Medulla oblongata (tissue), 1 donor: ENCODE measurements at regions not wholly inside any gene's neighbourhood (a gene's known extent, or its start where the extent isn't known, plus 50 kb on each side); places are given as distances from the start of the nearest gene placed in this dataset.
"Not testable (repeated sequence)": the region's sequence is repeated elsewhere in the genome, so short reads cannot be mapped to it uniquely, and the experiment has no call there.

Source experiments
- DNase-seq: peaks from one replicate; pipeline ENCODE4 v3.0.0-alpha.2; 2015; ENCODE audit errors: extremely low spot score

DNA sequence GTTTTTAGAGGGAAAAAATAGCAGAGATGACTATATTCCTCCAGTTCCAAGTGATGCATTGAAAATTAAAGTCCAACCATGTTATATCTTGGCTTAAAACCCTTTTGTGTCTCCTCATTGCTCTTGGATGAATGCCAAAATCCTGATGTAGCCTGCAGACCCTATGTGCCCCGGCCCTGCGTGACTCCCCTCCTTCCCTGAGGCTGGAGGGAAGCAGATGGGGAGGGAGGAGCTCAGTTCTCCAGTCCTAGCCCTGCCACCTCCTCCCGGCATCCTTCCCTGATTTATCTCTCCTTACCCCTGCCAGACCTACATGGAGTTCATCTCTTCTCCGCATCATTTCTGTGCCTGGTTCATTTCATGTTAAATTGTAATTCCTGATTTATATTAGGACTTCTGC, 397.4 kb downstream of the PTPRU start:
- no peak for DNase-seq

GRCh38 chr1:29632806-29633615, 396.7 kb downstream of the PTPRU start:
- no peak for DNase-seq

- DNase-seq, result no peak
These were observed 395.8 kb downstream of the PTPRU start for GRCh38 chr1:29631836-29632805.

- no peak for DNase-seq
These were observed 395.0 kb downstream of the PTPRU start for GRCh38 chr1:29631361-29631760.

- no peak for DNase-seq
These were observed 394.4 kb downstream of the PTPRU start for GRCh38 chr1:29630756-29631155.

GRCh38 chr1:29629814-29630516, 393.6 kb downstream of the PTPRU start:
- no peak for DNase-seq

DNA sequence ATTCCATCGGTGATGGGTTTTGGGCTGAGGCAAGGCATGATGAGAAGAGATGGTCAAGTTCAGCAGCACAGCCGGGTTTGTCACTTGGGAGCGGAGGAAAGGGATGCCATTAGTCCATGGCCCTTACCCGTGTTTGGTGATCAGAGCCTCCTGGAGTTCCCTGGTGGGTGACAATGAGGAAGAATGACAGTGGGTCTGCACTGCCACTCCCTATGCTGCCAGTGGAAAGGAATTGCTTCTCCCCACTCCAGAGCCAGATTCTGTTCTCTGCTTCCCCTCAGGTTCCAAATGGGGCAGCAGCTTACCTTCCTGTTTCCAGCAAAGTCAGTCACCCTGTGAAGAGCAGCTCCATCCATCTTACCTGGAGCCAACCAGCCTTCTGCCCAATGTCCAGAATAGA, 393.1 kb downstream of the PTPRU start:
- no peak for DNase-seq

- no peak for DNase-seq
These were observed 391.9 kb downstream of the PTPRU start for GRCh38 chr1:29628190-29628589.

GRCh38 chr1:29626726-29627125, 390.4 kb downstream of the PTPRU start:
- DNase-seq, result no peak

DNA sequence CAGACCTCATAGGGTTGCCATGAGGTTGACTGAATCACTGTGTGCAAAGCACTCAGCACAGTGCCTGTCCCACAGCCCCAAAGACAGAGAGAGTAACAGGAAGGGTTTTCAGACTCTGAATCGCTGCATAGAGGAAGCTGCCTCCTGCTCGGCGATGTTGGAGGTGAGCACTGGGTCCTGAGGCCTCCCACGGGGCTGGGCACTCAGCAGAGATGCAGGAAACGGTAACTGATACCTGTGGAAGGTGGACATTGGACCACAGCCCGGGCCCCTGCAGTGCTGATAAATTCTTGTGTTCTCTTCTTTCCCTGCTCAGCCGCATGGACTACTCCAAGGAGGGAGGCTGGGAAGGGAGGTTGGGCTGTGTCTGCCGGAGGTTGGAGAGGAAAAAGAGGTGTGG, 389.7 kb downstream of the PTPRU start:
- no peak for DNase-seq

- DNase-seq, result no peak
These were observed 388.7 kb downstream of the PTPRU start for GRCh38 chr1:29625084-29625420.

DNA sequence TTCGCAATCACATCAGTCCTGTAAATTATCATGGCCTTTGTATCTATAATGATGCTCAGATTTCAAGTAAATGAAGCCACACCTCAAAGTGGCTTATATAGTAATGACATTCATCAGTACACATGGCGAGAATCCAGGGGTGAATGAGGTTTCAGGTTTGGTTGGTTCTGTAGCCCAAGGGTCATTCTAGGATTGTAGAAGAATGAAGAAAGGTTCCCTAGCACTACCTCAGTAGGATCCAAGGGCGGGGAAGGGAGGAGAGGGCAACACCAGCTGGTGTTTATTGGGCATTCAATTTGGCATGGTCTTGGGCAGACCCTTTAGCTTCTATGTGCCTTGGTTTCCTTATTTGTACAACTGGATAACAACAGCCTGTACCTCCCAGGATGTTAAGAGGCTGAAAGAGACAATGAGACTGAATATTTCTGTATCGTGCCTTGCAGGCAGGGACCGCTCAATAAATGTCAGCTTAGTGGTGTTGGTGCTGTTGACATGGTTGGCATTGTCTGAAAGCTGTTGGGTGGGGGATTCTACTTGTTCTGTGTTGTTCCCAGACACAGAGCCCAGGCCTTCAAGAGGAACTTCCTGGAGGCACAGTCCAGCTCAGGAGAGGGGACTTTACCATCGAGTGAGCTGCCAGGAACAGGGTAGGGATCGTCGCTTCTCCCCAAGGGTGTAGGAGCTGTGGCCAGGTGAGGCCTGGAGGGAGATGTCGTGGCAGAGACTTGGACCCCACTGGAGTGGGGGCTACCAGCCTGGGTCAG, 388.2 kb downstream of the PTPRU start:
- DNase-seq, result no peak

DNA sequence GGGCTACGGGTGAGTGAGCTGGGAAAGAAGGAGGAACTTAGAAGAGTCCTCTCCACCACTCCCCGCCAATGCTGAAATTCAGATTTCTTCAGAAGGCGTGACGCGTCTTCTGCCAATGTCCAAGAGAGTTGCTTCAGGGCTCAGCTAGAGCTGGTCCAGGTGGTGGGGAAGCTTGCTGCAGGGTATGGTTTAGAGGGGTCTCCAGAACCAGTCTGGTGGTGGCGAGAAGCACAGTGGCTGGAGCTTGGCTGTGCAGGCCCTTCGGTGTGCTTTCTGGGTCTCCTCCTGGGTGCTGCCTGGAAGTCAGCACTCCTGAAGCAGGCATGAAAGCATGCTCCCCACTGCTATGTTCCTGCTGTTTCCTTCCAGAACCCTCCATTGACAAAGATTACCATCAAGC, 387.2 kb downstream of the PTPRU start:
- no peak for DNase-seq

- DNase-seq, result no peak
These were observed 385.6 kb downstream of the PTPRU start for GRCh38 chr1:29621826-29622435.

GRCh38 chr1:29620631-29621030, 384.3 kb downstream of the PTPRU start:
- no peak for DNase-seq

DNA sequence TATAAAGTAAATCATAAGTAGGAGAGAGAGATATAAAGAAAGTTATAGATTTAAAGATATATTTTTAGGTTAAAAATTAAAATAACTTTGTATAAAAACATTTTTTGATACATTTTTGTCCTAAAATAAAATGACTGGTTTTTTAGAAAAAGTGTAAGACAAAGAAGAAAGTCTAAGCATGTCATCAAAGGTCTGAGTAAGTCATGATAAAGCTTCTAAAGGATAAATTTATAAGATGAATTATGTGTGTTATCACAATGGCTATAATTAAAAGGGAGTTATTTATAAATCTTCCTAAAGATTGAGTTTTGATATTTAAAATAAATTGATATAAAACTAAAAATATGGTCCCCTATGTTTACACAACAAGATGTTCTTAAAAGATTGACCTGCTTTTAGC, 370.9 kb downstream of the PTPRU start:
- no peak for DNase-seq

GRCh38 chr1:29604796-29605195, 368.5 kb downstream of the PTPRU start:
- not testable (repeated sequence) for DNase-seq

DNA sequence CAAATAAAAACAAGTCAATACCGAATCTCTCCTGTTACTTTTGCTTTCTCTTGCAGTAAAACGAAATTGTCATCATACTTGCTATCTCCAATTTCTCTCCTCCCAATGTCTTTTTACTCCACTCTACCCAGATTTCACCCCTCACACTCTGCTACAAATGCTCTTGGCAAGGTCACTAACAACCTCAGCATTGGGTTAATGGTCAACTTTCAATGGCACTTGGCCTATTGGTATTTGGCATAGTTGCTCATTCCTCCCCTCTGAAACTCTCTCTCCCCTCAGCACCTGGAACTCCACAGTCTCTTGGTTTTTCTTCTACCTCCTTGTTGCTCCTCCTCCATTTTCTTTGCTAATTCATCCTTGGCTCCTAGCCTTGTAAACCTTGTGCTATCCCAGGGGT, 367.3 kb downstream of the PTPRU start:
- DNase-seq, result no peak

- no peak for DNase-seq
These were observed 365.9 kb downstream of the PTPRU start for GRCh38 chr1:29602203-29602602.

GRCh38 chr1:29601021-29601420, 364.7 kb downstream of the PTPRU start:
- DNase-seq, result no peak

- no peak for DNase-seq
These were observed 363.5 kb downstream of the PTPRU start for GRCh38 chr1:29599826-29600225.
